BLaER1 (cell line): ENCODE measurements at regions not wholly inside any gene's neighbourhood (a gene's known extent, or its start where the extent isn't known, plus 50 kb on each side); places are given as distances from the start of the nearest gene placed in this dataset.

ENCODE experiments used
- H3K27ac ChIP-seq: shearing (Covaris generic); formaldehyde crosslinking; 2 replicates; pipeline ENCODE4 v1.8.1; 2022
- H3K27me3 ChIP-seq: shearing (Covaris generic); formaldehyde crosslinking; 2 replicates; pipeline ENCODE4 v1.8.1; 2022
- H3K36me3 ChIP-seq: shearing (Covaris generic); formaldehyde crosslinking; 2 replicates; pipeline ENCODE4 v1.8.1; 2022
- H3K4me1 ChIP-seq: shearing (Covaris generic); formaldehyde crosslinking; 2 replicates; pipeline ENCODE4 v1.8.1; 2022
- H3K4me2 ChIP-seq: shearing (Covaris generic); formaldehyde crosslinking; 2 replicates; pipeline ENCODE4 v1.8.1; 2022
- H3K4me3 ChIP-seq: shearing (Covaris generic); formaldehyde crosslinking; 2 replicates; pipeline ENCODE4 v1.8.1; 2022
- H3K9ac ChIP-seq: shearing (Covaris generic); formaldehyde crosslinking; 2 replicates; pipeline ENCODE4 v1.8.1; 2022
- H3K9me3 ChIP-seq: shearing (Covaris generic); formaldehyde crosslinking; 2 replicates; pipeline ENCODE4 v1.8.1; 2022
- H4K20me1 ChIP-seq: shearing (Covaris generic); formaldehyde crosslinking; 2 replicates; pipeline ENCODE4 v1.8.1; 2022
- Cebpa-rat ChIP-seq: shearing (Covaris generic); IDR thresholded peaks from 2 replicates; pipeline ENCODE4 v1.8.1; 2022

- no peaks in the 10 kb centered on the region for H3K36me3 ChIP-seq
- no peaks in the 10 kb centered on the region for H4K20me1 ChIP-seq
- H3K4me2 ChIP-seq = no peak overlapping the region
- H3K27me3 ChIP-seq = no peaks in the 10 kb centered on the region
- no peak overlapping the region for H3K4me3 ChIP-seq
- no peaks in the 10 kb centered on the region for H3K9me3 ChIP-seq
- H3K27ac ChIP-seq = no peak overlapping the region
- H3K9ac ChIP-seq = no peak overlapping the region
- H3K4me1 ChIP-seq = no peaks in the 10 kb centered on the region
- no peak for TF ChIP-seq Cebpa-rat
These were observed 107.2 kb upstream of the SLC25A36 start for GRCh38 chr3:140834266-140835037.

DNA sequence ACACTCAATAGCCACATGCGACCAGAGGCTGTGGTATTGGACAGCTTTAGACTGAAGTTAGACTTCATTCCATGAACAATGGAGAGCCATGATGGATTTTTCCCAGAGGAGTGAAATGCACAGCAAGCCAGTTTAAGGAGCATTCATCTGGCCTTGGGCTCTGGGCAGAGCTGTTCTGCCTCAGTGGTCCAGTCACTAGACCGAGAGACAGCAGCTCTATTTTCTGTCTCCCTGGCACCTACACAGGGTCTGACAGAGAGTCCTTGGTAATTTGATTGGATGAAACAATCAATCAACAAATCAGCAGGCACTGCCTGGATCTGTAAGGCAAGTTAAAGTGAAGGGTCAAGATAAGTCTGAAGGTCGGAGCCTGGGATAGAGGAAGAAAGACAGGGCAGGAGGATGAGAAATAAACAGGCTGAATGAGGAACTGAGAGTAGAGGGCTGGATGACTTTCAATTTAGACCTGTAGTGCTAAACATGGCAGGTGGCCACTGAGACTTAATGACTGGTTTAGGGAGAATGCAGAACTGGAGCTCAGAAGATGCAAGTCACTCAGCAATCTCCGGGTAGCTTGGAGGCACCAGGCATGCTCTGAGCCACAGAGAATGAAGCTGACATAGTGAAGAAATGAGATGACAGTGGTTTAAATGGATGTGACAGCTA is 98.5 kb upstream of the SLC25A36 start:
- Histone ChIP-seq H3K9ac (no peak overlapping the region), H3K9me3 (no peaks in the 10 kb centered on the region), H3K4me2 (peak overlapping the region; percentile 33), H3K4me1 (peaks cover 20% of the 10 kb centered on the region), H3K27ac (no peak overlapping the region), H3K27me3 (no peaks in the 10 kb centered on the region), H3K4me3 (no peak overlapping the region), H3K36me3 (no peaks in the 10 kb centered on the region), H4K20me1 (no peaks in the 10 kb centered on the region)
- TF ChIP-seq Cebpa-rat = no peak

DNA sequence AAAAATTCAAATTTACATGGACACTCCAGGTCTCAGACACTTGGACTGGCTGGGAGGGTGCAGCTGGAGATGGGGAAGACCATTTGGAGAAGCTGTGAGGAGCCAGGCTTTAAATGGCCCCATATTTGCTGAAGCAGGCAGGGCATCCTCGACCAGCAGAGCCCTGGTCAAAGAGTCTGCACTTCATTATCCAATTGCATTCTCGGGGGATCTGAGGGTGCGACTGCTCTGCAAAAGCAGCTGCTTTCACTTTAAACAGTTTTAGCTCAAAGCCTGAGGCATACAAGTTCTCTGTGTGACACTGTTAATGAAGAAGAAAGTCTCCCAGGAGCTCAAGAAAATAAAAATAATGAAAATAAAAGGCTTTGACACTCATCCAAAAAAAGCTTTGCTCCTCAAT is 98.0 kb upstream of the SLC25A36 start:
- TF ChIP-seq Cebpa-rat = no peak
- peaks cover 20% of the 10 kb centered on the region for H3K4me1 ChIP-seq
- no peaks in the 10 kb centered on the region for H3K9me3 ChIP-seq
- no peak overlapping the region for H3K27ac ChIP-seq
- no peaks in the 10 kb centered on the region for H4K20me1 ChIP-seq
- no peak overlapping the region for H3K4me3 ChIP-seq
- no peak overlapping the region for H3K9ac ChIP-seq
- H3K27me3 ChIP-seq = no peaks in the 10 kb centered on the region
- H3K36me3 ChIP-seq = no peaks in the 10 kb centered on the region
- peak overlapping the region; percentile 33 for H3K4me2 ChIP-seq

GRCh38 chr3:140844072-140844471 is 97.6 kb upstream of the SLC25A36 start:
- Histone ChIP-seq H3K4me1 (peaks cover 20% of the 10 kb centered on the region), H3K27me3 (no peaks in the 10 kb centered on the region), H3K27ac (no peak overlapping the region), H3K4me3 (no peak overlapping the region), H3K36me3 (no peaks in the 10 kb centered on the region), H3K9me3 (no peaks in the 10 kb centered on the region), H3K4me2 (peak overlapping the region; percentile 33; the same call in 1 of the 2 replicates), H4K20me1 (no peaks in the 10 kb centered on the region), H3K9ac (no peak overlapping the region)
- no peak for TF ChIP-seq Cebpa-rat

DNA sequence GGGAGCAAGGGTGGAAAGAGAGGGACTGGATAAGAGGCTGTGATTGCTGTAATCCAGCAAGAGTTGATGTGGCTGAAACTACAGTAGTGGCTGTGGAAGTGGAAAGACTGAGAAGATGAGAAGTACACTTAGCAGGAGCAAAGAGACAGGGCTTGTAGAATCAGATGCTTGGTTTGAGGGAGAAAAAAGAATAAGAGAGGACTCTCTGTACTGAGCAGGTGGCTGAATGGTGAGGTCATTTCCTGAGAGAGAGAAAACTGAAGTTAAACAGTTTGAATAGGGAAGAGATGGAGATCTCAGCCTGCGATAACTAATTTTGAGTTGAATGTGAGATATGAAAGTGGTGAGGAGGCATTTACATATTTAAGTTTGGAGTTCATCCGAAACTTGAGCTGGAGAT is 95.8 kb upstream of the SLC25A36 start:
- no peak overlapping the region for H3K9ac ChIP-seq

DNA sequence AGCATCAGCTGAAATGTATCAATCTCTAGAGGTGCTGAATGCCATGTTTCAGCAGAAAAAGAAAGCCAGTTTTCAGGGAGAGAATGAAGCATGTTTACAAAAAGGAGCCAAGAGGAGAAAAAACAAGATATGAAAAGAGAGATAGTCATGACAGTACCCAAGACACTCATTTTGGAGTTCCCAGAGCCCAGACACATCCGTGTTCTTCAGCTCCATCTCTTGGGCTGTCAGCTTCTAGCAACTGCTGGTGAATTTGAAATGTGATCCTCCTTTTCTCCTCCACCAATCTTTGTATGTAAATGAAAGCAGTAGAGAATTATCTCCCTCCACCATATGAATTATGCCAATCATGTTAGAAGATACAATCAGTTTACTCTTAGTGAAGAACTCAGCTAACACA is 93.0 kb upstream of the SLC25A36 start:
- H3K4me3 ChIP-seq = no peak overlapping the region

More for the DNA sequence above, 95.8 kb upstream of the SLC25A36 start:
- Histone ChIP-seq H3K36me3 (no peaks in the 10 kb centered on the region), H3K4me3 (no peak overlapping the region), H3K27ac (no peak overlapping the region), H3K4me1 (peaks cover 20% of the 10 kb centered on the region), H3K9me3 (no peaks in the 10 kb centered on the region), H4K20me1 (no peaks in the 10 kb centered on the region), H3K4me2 (no peak overlapping the region), H3K27me3 (no peaks in the 10 kb centered on the region)
- no peak for TF ChIP-seq Cebpa-rat

DNA sequence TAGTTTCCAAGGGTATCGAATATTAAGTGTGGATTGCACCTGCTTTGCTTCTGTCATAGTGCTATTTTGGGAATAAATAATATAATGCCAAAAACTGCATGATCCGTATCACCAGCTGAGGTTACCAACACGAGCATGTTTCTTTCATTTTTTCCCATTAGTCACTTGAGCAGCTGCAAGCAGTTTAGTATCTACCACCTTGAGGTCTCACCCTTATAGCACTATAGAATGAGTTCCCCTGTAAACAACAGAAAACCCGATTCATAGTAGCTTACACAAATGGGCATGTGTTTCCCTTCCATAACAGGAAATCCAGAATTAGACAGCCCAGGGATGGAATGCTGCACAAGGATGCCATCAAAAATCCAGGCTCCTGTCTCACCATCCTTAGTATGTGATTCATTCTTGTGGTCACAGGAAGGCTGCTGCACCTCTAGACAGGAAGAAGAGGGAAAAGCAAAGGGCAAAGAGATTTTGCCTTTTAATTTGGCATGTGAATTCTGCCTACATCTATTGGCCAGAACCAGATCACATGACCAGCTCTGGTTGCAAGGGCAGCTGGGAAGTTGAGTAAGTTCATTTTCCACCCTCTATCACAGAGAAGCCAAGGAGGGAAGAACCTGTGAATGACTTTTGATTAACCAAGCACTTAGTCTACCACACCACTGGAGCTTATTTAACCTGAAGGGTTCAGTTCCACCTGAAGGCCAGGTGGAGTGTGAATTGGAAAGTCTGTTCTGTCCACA is 91.3 kb upstream of the SLC25A36 start:
- H3K9ac ChIP-seq = no peak overlapping the region
- no peak for TF ChIP-seq Cebpa-rat
- H3K27me3 ChIP-seq = no peaks in the 10 kb centered on the region
- H3K9me3 ChIP-seq = 0 out of 2 replicates have a peak, but pooled peaks cover 10% of the 10 kb centered on the region
- 0 out of 2 replicates have a peak, but pooled peaks cover 8% of the 10 kb centered on the region for H3K4me1 ChIP-seq
- no peak overlapping the region for H3K27ac ChIP-seq
- no peaks in the 10 kb centered on the region for H3K36me3 ChIP-seq
- H3K4me2 ChIP-seq = no peak overlapping the region
- no peak overlapping the region for H3K4me3 ChIP-seq
- H4K20me1 ChIP-seq = no peaks in the 10 kb centered on the region

More for the DNA sequence above, 93.0 kb upstream of the SLC25A36 start:
- no peak for TF ChIP-seq Cebpa-rat
- Histone ChIP-seq H3K27ac (no peak overlapping the region), H3K4me1 (peaks cover 11% of the 10 kb centered on the region), H3K36me3 (no peaks in the 10 kb centered on the region), H4K20me1 (no peaks in the 10 kb centered on the region), H3K9me3 (0 out of 2 replicates have a peak, but pooled peaks cover 10% of the 10 kb centered on the region), H3K9ac (no peak overlapping the region), H3K27me3 (no peaks in the 10 kb centered on the region), H3K4me2 (no peak overlapping the region)

DNA sequence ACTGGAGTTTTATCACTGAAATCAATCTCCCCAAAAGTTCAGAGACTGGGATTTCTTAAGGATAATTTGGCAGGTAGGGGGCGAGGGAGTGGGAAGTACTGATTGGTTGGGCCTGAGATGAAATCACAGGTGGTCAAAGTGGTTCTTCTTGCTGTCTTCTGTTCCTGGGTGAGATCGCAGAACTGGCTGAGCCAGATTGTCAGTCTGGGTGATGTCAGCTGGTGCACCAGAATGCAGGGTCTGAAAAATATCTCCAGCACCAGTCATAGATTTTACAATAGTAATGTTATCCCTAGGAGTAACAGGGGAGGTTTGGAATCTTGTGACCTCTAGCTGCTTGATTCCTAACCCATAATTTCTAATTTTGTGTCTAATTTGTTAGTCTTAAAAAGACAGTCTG is 86.7 kb upstream of the SLC25A36 start:
- Histone ChIP-seq H3K4me1 (no peaks in the 10 kb centered on the region), H3K36me3 (no peaks in the 10 kb centered on the region), H3K9me3 (0 out of 2 replicates have a peak, but pooled peaks cover 10% of the 10 kb centered on the region), H3K27me3 (no peaks in the 10 kb centered on the region; the same call in 1 of the 2 replicates), H3K4me3 (no peak overlapping the region), H4K20me1 (no peaks in the 10 kb centered on the region), H3K9ac (no peak overlapping the region), H3K27ac (no peak overlapping the region), H3K4me2 (no peak overlapping the region)
- no peak for TF ChIP-seq Cebpa-rat

DNA sequence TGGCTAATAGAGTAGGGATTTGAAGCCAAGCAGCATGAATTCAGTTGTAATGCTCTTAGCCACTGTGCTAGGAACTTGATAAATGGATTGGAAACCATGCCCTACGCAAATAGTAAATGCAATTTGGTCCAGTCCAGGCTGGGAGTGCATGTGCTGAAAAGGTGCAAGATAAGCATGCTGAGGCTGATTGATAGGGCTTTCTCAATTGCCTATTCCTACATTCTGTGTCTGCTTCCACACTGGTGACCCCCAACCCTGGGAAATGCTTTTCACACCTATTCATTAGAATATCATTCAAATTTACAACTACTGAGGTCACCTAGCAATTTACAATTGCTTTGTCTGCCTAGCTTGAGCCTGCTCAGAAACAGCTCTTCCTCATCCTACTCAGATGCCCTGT is 84.7 kb upstream of the SLC25A36 start:
- Histone ChIP-seq H3K9me3 (0 out of 2 replicates have a peak, but pooled peaks cover 9% of the 10 kb centered on the region), H3K4me1 (no peaks in the 10 kb centered on the region), H3K36me3 (no peaks in the 10 kb centered on the region), H3K4me2 (no peak overlapping the region), H3K4me3 (no peak overlapping the region), H4K20me1 (no peaks in the 10 kb centered on the region), H3K27me3 (no peaks in the 10 kb centered on the region; the same call in 1 of the 2 replicates), H3K27ac (no peak overlapping the region), H3K9ac (no peak overlapping the region)
- TF ChIP-seq Cebpa-rat = no peak

DNA sequence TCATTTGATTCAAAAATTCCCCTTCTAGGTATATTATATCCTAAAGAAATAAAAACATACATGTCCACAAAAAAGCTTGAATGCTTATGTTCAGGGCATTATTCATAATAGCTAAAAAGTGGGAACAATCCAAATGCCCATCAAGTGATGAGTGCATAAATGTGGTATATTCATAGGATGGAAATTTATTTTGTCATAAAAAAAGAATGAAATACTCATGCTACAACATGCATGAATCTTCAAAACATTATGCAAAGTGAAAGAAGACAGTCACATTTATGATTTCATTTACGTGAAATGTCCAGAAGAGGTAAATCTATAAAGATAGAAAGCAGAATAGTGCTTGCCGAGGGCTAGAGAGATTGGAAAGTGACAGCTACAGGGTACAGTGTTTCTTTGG is 83.6 kb upstream of the SLC25A36 start:
- Histone ChIP-seq H3K4me1 (no peaks in the 10 kb centered on the region), H3K36me3 (no peaks in the 10 kb centered on the region), H4K20me1 (no peaks in the 10 kb centered on the region), H3K9me3 (no peaks in the 10 kb centered on the region), H3K4me3 (no peak overlapping the region), H3K9ac (no peak overlapping the region), H3K4me2 (no peak overlapping the region), H3K27ac (no peak overlapping the region), H3K27me3 (no peaks in the 10 kb centered on the region; the same call in 1 of the 2 replicates)
- TF ChIP-seq Cebpa-rat = no peak
